ENCODE measurements at regions not wholly inside any gene's neighbourhood (a gene's known extent, or its start where the extent isn't known, plus 50 kb on each side); places are given as distances from the start of the nearest gene placed in this dataset.

DNA sequence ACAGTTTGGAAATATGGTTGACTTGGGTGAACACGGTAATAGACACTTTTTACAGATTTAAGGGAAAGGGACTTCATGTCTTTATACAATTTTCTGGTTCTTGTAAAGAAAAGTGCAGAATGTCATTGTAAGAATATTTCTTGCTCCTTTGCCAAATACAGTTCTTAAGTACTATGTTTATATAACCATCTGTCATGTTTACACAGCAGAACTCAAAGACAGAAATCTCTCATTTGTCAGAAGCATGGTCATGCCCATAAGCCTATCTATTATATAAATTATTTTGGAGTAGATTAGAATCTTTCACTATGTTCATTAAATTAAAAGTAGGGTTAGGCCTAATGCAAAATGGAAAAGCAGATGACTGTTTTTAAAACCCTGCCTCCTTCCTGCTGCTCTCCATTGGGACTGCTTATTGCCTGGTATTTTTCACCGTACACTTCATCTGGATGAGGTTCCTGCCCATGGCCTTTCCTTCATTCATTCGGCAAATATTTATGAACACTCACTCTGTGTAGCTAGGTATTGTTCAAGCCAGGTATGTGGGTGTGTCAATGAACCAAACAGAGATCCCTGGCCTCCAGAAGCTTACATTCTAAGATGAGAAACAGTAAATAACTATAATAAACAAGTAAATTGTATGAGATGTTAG, 558.1 kb downstream of the NR2F1-AS1 start:
- in situ Hi-C loops (cut with HindIII; ENCODE audit: low pct_unique_long_range_greater_than_20kb, low sequenced_read_pairs) = no loop called here
- no peak for DNase-seq (ENCODE audit: low read depth, low spot score)

DNA sequence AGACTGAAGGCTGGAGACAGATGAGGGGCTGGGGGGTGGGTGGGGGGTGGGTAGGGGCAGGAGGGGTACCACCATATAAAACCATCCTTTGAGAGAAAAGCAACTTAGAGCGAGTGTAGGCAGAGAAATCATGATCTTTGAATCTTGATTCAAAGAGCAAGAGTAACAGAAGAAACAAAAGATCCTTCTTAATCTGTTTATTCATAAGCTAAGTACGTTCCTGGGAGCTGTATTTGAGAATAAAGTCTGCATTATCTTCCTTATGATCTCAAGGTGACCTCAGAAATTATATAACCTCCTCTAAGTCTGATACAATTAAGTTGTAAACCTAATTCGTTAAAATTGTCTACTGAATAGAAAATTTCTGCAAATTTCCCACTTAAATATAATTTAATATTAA, 558.8 kb downstream of the NR2F1-AS1 start:
- in situ Hi-C loops (cut with HindIII; ENCODE audit: low pct_unique_long_range_greater_than_20kb, low sequenced_read_pairs) = no loop called here
- no peak for DNase-seq (ENCODE audit: low read depth, low spot score)

DNA sequence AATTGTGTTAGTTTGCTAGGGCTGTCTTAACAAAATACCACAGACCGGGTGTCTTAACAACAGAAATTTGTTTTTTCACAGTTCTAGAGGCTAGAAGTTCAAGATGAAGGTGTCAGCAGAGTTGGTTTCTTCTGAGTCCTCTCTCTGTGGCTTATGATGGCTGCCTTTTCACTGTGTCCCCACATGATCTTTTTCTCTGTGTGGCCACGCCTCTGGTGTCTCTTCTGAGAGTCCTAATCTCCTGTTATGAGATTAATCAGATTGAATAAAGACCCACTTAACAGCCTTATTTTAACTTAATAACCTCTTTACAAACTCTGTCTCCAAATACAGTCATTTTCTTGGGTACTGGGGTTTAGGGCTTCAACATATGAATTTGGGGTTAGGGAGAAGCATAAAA, 561.1 kb downstream of the NR2F1-AS1 start:
- no peak for DNase-seq (ENCODE audit: low read depth, low spot score)
- in situ Hi-C loops (cut with HindIII; ENCODE audit: low pct_unique_long_range_greater_than_20kb, low sequenced_read_pairs) = no loop called here

DNA sequence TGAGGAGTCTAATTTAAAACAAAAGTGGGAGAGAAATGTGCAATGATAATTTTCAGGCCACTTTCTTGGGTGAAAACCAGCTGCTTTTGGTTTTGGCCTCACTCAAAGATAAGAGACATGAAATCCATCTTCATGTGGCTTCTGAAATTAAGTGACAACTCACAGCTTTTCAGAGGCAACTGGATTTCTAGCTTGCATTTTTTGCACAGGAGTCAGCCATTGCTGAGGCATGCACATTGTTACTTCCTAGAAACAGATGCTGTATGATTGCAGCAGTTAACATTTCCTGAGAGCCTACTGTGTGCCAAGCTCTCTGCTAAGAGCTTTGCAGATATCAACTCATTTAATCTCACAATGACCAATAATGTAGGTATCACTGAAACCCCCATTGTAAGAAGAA, 562.6 kb downstream of the NR2F1-AS1 start:
- DNase-seq (ENCODE audit: low read depth, low spot score) = no peak
- in situ Hi-C loops (cut with HindIII; ENCODE audit: low pct_unique_long_range_greater_than_20kb, low sequenced_read_pairs) = no loop called here

DNA sequence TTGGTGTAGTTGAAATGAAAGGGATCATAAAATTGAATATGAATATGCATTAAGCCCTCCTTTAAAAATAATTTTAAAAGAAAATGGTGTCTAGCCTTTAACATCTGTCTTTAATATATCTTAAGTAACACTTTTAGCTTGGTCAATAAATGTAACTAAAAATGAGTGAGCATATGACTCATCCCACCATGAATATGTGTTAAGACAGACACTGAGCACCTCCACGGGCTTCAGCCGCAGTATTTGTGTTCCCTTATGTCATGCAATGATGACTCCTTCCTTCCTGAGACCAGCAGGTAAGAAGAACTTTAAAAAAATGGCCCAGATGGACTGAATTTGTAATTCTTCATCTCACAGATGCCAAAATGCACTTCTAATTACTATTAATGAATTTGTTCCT, 563.2 kb downstream of the NR2F1-AS1 start:
- DNase-seq (ENCODE audit: low read depth, low spot score) = no peak

DNA sequence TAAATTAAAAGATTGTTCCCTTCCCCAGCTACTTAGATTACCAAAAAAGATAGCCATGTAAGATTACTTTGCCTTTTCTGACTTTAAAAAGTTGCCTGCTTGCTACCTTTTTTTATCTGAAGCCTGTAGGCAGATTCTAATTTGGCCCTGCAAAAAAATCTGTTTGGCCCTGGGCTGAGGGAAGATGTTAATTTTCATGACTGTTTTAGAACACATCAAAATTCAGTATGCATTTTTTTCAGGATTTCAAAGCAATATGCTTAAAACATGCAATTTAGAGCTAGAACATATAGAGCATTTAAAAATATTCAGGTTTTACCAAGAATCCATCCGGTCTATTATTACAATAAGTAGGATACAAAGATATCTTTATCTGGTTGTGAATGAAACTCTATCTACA, 563.6 kb downstream of the NR2F1-AS1 start:
- no peak for DNase-seq (ENCODE audit: low read depth, low spot score)
- in situ Hi-C loops (cut with HindIII; ENCODE audit: low pct_unique_long_range_greater_than_20kb, low sequenced_read_pairs) = no loop called here

More for the DNA sequence above, 563.2 kb downstream of the NR2F1-AS1 start:
- in situ Hi-C loops (cut with HindIII; ENCODE audit: low pct_unique_long_range_greater_than_20kb, low sequenced_read_pairs) = no loop called here

DNA sequence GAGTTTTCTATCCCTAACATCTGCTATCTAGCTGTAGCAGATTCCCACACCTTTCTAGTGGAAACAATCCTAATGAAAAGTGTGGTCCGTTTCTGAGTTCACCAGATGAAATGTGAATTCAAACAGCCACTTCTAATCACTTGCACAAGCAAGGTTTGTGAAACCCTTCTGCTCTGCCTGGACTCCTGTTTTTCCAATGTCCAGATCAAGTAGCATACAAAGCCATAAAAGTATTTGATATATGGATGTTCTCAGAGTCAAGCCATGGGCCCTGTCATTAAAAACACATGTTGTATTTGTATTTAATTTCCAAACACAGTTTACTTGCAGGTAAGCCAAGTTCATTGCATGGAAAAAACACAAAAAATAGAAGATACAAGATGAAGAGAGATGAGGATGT, 570.4 kb downstream of the NR2F1-AS1 start:
- in situ Hi-C loops (cut with HindIII; ENCODE audit: low pct_unique_long_range_greater_than_20kb, low sequenced_read_pairs) = no loop called here

DNA sequence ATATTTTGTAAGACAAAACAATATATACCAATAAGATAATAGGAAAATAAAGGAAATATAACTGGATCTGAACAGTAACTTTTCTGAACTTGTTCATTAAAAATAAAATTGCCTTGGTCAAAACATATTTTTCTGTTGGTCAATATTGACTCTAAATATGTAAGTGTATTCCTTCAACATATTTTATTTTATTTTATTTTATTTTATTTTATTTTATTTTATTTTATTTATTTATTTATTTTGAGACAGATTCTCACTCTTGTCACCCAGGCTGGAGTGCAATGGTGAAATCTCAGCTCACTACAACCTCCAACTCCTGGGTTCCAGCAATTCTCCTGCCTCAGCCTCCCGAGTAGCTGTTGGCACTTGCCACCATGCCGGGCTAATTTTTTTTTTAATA, 571.0 kb downstream of the NR2F1-AS1 start:
- no peak for DNase-seq (ENCODE audit: low read depth, low spot score)
- in situ Hi-C loops (cut with HindIII; ENCODE audit: low pct_unique_long_range_greater_than_20kb, low sequenced_read_pairs) = no loop called here

More for the DNA sequence above, 570.4 kb downstream of the NR2F1-AS1 start:
- no peak for DNase-seq (ENCODE audit: low read depth, low spot score)

DNA sequence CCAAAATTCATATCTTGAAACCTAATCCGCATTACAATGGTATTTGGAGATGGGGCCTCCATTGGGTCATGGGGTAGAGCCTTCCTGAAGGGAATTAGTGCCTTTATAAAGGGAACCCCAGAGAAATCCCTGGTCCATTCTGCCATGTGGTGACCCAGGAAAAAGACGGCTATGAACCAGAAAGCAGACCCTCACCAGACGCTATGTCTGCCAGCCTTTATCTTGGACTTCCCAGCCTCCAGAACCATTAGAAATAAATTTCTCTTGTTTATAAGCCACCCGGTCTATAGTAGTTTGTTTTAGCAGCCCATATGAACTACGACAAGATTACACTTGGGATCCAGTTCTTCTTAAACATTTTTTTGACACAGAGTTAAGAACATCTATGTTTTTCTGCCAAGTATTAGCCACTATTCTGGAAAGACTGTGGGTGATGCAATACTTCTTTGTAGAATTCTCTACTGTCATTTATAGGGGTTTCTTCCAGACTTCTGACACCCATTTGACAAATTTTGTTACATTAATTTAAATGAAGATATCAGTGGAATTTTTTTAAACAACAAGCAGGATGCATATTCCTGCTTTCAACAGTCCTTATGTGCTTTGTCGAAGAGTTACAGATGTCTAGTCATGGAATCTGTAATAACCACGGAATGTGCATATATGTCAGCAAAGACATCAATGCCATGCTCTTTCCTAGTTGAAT, 572.4 kb downstream of the NR2F1-AS1 start:
- DNase-seq (ENCODE audit: low read depth, low spot score) = no peak
- in situ Hi-C loops (cut with HindIII; ENCODE audit: low pct_unique_long_range_greater_than_20kb, low sequenced_read_pairs) = no loop called here

DNA sequence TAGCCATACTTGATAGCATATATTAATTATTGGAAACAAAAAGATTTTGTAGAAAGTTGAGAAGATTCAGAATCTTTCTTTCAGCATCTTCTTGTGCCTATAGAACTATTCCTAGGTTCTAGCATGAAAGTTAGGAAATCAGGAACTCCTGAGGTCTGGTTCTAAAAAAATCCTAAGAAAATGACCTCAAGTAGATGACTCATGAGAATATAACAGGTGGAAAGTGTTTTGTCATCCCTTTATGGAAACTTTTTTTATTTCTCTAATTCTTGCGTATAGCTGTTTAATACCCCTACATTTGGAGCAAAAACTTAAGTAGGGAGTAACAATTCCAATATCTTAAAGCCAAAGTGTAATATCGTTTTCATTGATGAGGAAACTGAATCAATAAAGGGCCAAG, 574.1 kb downstream of the NR2F1-AS1 start:
- in situ Hi-C loops (cut with HindIII; ENCODE audit: low pct_unique_long_range_greater_than_20kb, low sequenced_read_pairs) = no loop called here
- DNase-seq (ENCODE audit: low read depth, low spot score) = no peak

DNA sequence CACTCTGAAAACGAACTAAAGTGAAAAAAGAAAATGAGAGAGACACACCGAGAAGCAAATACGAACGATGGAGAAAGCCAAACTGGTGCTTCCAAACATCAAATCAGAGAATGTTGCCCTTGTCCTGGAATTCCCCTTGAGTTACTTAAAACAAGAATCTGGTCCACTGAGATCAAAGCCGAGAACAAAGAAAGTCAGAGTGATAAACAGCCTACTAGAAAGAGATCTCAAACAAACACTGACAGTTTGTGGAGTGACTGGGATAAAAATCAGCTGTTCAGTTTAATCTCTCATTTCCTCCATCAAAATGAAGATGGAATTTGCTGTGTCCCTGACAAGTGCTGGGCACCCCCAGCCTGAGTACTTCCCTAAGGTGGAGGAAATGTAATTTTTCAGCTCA, 582.6 kb downstream of the NR2F1-AS1 start:
- DNase-seq (ENCODE audit: low read depth, low spot score) = no peak

DNA sequence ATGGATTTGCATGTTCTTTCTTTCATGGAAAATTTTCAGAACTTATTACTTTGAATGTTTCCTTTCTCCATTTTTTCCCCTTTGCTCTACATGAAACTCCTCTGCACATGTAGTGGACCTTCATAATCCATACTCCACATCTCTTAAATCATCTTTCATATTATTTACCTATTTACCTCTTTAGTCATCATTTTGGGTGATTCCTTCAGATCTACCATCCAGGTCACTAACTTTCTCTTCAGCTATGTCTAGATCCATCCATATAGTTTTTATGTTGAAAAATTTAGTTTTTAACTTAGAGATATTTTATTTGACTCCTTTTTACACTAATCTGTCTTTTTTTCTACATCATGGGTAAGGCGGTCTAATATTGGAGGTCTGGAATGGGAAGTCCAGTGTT, 586.6 kb downstream of the NR2F1-AS1 start:
- in situ Hi-C loops (cut with HindIII; ENCODE audit: low pct_unique_long_range_greater_than_20kb, low sequenced_read_pairs) = no loop called here
- no peak for DNase-seq (ENCODE audit: low read depth, low spot score)

More for the DNA sequence above, 582.6 kb downstream of the NR2F1-AS1 start:
- in situ Hi-C loops (cut with HindIII; ENCODE audit: low pct_unique_long_range_greater_than_20kb, low sequenced_read_pairs) = no loop called here

DNA sequence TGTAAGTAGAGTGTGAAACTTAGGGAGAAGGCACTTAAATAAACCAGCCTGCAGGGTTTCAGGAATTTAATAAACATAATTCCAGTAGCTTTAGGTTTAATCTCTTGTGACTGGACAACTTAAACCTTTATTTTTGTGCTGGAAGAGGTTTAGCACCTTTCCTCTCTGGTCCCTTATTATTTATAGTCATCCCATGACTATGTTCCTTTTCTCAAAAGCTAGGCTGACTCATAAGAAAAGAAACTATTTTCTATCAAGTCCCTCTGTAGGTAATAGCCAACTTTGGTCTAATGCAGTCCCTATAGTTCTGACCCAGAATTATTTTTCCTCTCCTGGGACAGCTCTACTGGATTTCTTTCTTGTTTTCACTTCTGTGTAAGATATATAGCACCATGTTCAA, 588.9 kb downstream of the NR2F1-AS1 start:
- DNase-seq (ENCODE audit: low read depth, low spot score) = no peak
- in situ Hi-C loops (cut with HindIII; ENCODE audit: low pct_unique_long_range_greater_than_20kb, low sequenced_read_pairs) = no loop called here

DNA sequence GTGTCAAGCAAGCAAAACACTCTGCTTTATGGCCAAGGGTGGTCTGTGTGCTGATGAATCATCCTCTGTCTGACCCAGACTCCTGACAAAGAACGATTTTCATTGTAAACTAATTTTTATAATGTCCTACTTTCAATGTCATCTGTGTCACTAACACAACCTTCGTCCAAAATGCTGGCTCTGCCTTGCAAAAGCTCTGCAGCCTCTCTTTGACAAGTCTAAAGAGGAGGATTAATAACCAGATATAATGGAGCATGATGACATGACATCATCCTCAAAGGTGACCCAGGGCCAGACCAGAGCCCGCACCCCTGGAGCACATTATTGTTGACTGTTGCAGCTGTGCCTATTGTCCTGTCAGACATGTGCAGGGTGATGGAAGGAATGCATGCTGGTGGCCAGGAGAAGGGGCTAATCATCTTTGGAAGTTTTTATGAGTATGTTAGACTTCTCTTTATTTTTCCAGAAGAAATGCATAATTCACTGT, 589.4 kb downstream of the NR2F1-AS1 start:
- in situ Hi-C loops (cut with HindIII; ENCODE audit: low pct_unique_long_range_greater_than_20kb, low sequenced_read_pairs) = no loop called here
- no peak for DNase-seq (ENCODE audit: low read depth, low spot score)

DNA sequence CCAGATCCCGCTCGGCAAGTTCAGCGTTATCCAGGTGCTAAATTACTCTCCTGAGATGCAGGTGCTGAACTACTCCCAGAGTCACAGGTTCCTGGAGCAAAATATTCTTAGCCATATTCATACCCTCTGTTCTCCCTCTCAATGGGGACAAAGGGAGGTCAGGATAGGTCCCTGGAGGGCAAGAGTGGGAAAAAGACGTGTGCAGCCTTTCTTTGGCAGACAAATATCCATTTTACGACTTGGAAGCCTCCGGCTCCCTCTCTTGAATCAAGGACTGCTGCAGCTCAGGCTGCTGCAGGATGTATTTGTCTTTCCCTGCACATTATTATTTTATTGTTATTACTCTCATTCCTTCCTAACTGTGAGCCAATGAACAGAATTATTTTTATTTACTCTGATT, 590.2 kb downstream of the NR2F1-AS1 start:
- DNase-seq (ENCODE audit: low read depth, low spot score) = no peak
- in situ Hi-C loops (cut with HindIII; ENCODE audit: low pct_unique_long_range_greater_than_20kb, low sequenced_read_pairs) = no loop called here

DNA sequence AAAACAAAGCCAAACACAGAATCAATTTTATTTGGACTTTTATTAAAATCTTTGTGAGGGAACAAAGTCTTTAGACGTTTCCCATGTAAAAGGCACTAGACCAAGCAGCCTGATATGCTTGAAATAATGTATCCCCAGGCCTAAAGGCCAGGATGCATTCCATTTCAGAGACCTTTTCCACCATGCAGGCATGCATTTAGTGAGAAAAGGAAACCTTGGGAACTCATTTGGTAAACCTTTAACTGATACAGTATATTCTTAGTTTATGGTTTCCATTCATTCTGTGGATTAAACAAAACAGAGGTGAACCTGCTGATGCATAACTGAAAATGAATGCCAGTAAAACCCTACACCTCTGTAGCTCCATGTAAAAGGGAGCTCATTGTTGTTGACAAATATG, 600.0 kb downstream of the NR2F1-AS1 start:
- in situ Hi-C loops (cut with HindIII; ENCODE audit: low pct_unique_long_range_greater_than_20kb, low sequenced_read_pairs) = no loop called here
- no peak for DNase-seq (ENCODE audit: low read depth, low spot score)

DNA sequence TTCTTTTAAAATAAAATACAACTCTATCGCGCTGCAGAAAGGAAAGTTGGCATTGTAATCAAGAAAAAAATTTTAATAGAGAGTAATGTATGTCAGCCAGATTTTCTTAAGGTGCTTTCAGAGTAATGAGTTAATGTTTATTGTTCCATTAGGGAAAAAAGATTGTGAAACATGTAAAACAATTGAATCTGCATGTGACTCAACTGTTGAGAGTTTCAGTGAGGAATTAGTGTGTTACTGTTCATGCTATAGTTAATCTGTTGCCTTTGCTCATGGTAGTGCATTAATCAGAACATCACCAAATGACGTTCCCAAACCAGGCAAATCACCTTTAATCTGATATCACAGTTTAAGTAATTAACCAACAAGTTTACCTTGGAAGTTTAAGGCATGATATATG, 600.5 kb downstream of the NR2F1-AS1 start:
- DNase-seq (ENCODE audit: low read depth, low spot score) = no peak
- in situ Hi-C loops (cut with HindIII; ENCODE audit: low pct_unique_long_range_greater_than_20kb, low sequenced_read_pairs) = no loop called here

DNA sequence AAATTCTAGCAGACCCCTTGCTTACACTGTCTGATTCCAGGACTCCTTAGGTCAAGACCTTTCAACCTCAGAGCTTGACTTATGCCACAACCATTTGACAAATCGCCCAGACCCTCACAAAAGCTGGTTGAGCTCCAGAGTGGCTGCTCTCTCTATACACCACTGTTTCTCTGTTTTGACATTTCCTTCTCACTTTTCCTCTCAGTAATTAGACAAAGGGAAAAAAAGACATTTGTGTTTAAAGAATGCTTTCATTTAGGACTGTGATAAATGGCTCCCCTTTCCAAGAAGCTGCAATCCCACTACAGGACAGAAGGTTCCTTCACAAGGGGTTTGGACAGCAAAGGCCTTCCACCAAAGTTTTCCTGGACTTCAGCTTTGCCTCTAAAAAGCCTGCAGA, 601.3 kb downstream of the NR2F1-AS1 start:
- DNase-seq (ENCODE audit: low read depth, low spot score) = peak; percentile 70
- in situ Hi-C loops (cut with HindIII; ENCODE audit: low pct_unique_long_range_greater_than_20kb, low sequenced_read_pairs) = no loop called here

DNA sequence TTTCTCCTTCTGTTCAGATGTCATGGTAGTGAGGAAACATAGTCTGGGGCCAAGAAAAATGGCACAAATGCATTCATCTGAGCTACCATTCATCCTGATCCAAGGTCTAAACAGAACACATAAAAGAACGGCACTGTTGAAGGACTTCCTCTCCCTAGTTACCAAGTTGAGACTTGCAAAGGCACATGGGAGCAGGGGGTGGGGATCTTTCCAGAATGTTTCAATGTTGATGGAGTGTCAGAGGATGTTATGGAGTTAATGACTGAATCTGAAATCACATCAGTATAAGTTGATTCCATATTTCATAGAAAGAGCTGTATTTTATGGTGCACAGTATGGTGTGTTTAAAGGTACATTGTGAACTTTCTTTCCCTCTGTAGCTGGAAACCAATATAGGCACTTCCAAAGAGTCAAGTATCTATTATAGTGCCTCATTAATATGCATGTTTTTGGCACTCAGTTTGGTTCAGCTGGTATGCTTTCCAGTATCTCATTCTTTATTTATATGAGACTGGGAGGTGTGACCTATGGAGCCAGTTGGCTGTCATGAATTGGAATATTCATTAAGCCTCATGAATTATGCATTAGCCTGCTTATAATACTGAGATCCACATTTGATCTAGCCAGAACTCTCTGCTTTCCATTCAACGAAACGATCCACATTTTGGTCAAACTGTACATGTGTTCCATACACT, 603.0 kb downstream of the NR2F1-AS1 start:
- in situ Hi-C loops (cut with HindIII; ENCODE audit: low pct_unique_long_range_greater_than_20kb, low sequenced_read_pairs) = no loop called here
- DNase-seq (ENCODE audit: low read depth, low spot score) = no peak
